Colonic mucosa (tissue), 4 donors: ENCODE measurements at regions not wholly inside any gene's neighbourhood (a gene's known extent, or its start where the extent isn't known, plus 50 kb on each side); places are given as distances from the start of the nearest gene placed in this dataset.

Experiments used
- DNase-seq: peaks from one replicate; pipeline ENCODE4 v3.0.0-alpha.2; 2020
- H3K27ac ChIP-seq: fragments of 200-600 bp; one replicate; pipeline ENCODE4 v1.8.0; 2021
- H3K27me3 ChIP-seq: fragments of 200-600 bp; one replicate; pipeline ENCODE4 v1.8.0; 2021
- H3K36me3 ChIP-seq: fragments of 200-600 bp; one replicate; pipeline ENCODE4 v1.8.0; 2021
- H3K4me1 ChIP-seq: fragments of 200-600 bp; one replicate; pipeline ENCODE4 v1.8.0; 2021; ENCODE audit warnings: mild to moderate bottlenecking
- H3K4me3 ChIP-seq: fragments of 200-600 bp; one replicate; pipeline ENCODE4 v1.8.0; 2021
- H3K9ac ChIP-seq, 2 donors: one replicate each; pipeline ENCODE4 v1.7.0; 2013; ENCODE audit warnings: control low read depth in 2 of 2, low read depth in 2 of 2, low read length in 2 of 2
- H3K9me3 ChIP-seq: fragments of 200-600 bp; one replicate; pipeline ENCODE4 v1.8.0; 2021
- CTCF ChIP-seq: fragments of 200-600 bp; IDR thresholded peaks from one replicate; pipeline ENCODE4 v1.8.0; 2022; ENCODE audit warnings: antibody characterized with exemption, mild to moderate bottlenecking
- intact Hi-C: fragments of 100-400 bp; cut with DNase I; formaldehyde crosslinking; loops from one replicate; pipeline ENCODE4 v1.14.1; 2022
- donor health status: healthy.
- donor health status: DM: no; HTN: no; CAD: no.
- donor health status: DM: no; HTN: no; CAD: no.

GRCh38 chr20:56783826-56784225, 154.7 kb downstream of the TFAP2C start:
- intact Hi-C loops: no loop called here

GRCh38 chr20:56786503-56786902, 157.4 kb downstream of the TFAP2C start:
- Histone ChIP-seq H3K27ac (no peak overlapping the region), H3K4me3 (no peak overlapping the region), H3K4me1 (no peaks in the 10 kb centered on the region), H3K27me3 (no peaks in the 10 kb centered on the region), H3K36me3 (no peaks in the 10 kb centered on the region), H3K9ac (no peak overlapping the region), H3K9me3 (no peaks in the 10 kb centered on the region)
- no peak for DNase-seq
- intact Hi-C loops: no loop called here
- no peak for TF ChIP-seq CTCF

More at GRCh38 chr20:56783826-56784225, 154.7 kb downstream of the TFAP2C start:
- Histone ChIP-seq H3K36me3 (no peaks in the 10 kb centered on the region), H3K27ac (no peak overlapping the region), H3K4me3 (no peak overlapping the region), H3K4me1 (no peaks in the 10 kb centered on the region), H3K27me3 (no peaks in the 10 kb centered on the region), H3K9ac (no peak overlapping the region), H3K9me3 (no peaks in the 10 kb centered on the region)
- no peak for TF ChIP-seq CTCF
- no peak for DNase-seq

GRCh38 chr20:56788041-56788670, 159.1 kb downstream of the TFAP2C start:
- no peak for TF ChIP-seq CTCF
- no peak for DNase-seq
- Histone ChIP-seq H3K27ac (peak overlapping the region; percentile 36), H3K27me3 (no peaks in the 10 kb centered on the region), H3K4me1 (no peaks in the 10 kb centered on the region), H3K9ac (no peak overlapping the region), H3K36me3 (no peaks in the 10 kb centered on the region), H3K4me3 (no peak overlapping the region), H3K9me3 (no peaks in the 10 kb centered on the region)
- intact Hi-C loops: no loop called here

- no peak for DNase-seq
- Histone ChIP-seq H3K27ac (no peak overlapping the region), H3K36me3 (no peaks in the 10 kb centered on the region), H3K4me1 (no peaks in the 10 kb centered on the region), H3K27me3 (no peaks in the 10 kb centered on the region), H3K9me3 (no peaks in the 10 kb centered on the region), H3K4me3 (no peak overlapping the region), H3K9ac (no peak overlapping the region)
- intact Hi-C loops: no loop called here
- no peak for TF ChIP-seq CTCF
Measured at GRCh38 chr20:56788671-56789610, 159.8 kb downstream of the TFAP2C start.

- Histone ChIP-seq H3K36me3 (no peaks in the 10 kb centered on the region), H3K4me3 (no peak overlapping the region), H3K27ac (no peak overlapping the region), H3K9ac (no peak overlapping the region), H3K27me3 (no peaks in the 10 kb centered on the region), H3K4me1 (no peaks in the 10 kb centered on the region), H3K9me3 (no peaks in the 10 kb centered on the region)
- no peak for TF ChIP-seq CTCF
- intact Hi-C loops: no loop called here
- DNase-seq: no peak
Measured at GRCh38 chr20:56793916-56794315, 164.8 kb downstream of the TFAP2C start.
